ENCODE measurements at regions not wholly inside any gene's neighbourhood (a gene's known extent, or its start where the extent isn't known, plus 50 kb on each side); places are given as distances from the start of the nearest gene placed in this dataset.

- DNase-seq, result no peak
Observed at GRCh38 chr13:94968757-94969086, 256.4 kb upstream of the SOX21 start.

- peak; percentile 44 to 76 for DNase-seq
Observed at GRCh38 chr13:94968040-94968756, 255.9 kb upstream of the SOX21 start.

GRCh38 chr13:94967183-94968039, 255.1 kb upstream of the SOX21 start:
- peak in 1 of 2 donors; percentile 56 for DNase-seq

- no peak for DNase-seq
Observed at GRCh38 chr13:94966422-94966955, 254.1 kb upstream of the SOX21 start.

- peak in 1 of 2 donors; percentile 41 for DNase-seq
Observed at GRCh38 chr13:94959626-94960025, 247.3 kb upstream of the SOX21 start.

- peak; percentile 35 to 40 for DNase-seq
Observed at GRCh38 chr13:94956417-94957110, 244.2 kb upstream of the SOX21 start.

GRCh38 chr13:94952787-94953186, 240.4 kb upstream of the SOX21 start:
- no peak for DNase-seq

GRCh38 chr13:94950303-94950702, 238.0 kb upstream of the SOX21 start:
- peak; percentile 13 to 34 for DNase-seq

- peak in 1 of 2 donors; percentile 30 for DNase-seq
Observed at GRCh38 chr13:94947965-94948371, 235.6 kb upstream of the SOX21 start.

- no peak for DNase-seq
Observed at GRCh38 chr13:94947392-94947791, 235.0 kb upstream of the SOX21 start.

GRCh38 chr13:94946039-94946438, 233.7 kb upstream of the SOX21 start:
- no peak for DNase-seq

GRCh38 chr13:94938124-94938523, 225.8 kb upstream of the SOX21 start:
- no peak for DNase-seq

GRCh38 chr13:94936633-94937032, 224.3 kb upstream of the SOX21 start:
- DNase-seq, result no peak

- DNase-seq, result no peak
Observed at GRCh38 chr13:94933936-94934335, 221.6 kb upstream of the SOX21 start.

GRCh38 chr13:94933230-94933751, 220.9 kb upstream of the SOX21 start:
- DNase-seq, result no peak

GRCh38 chr13:94928127-94928775, 215.9 kb upstream of the SOX21 start:
- no peak for DNase-seq

- no peak for DNase-seq
Observed at GRCh38 chr13:94925263-94925662, 212.9 kb upstream of the SOX21 start.

GRCh38 chr13:94921181-94921580, 208.8 kb upstream of the SOX21 start:
- DNase-seq, result no peak

GRCh38 chr13:94920578-94920977, 208.2 kb upstream of the SOX21 start:
- DNase-seq, result no peak

GRCh38 chr13:94917824-94918223, 205.5 kb upstream of the SOX21 start:
- DNase-seq, result no peak

- no peak for DNase-seq
Observed at GRCh38 chr13:94914895-94915294, 202.6 kb upstream of the SOX21 start.

GRCh38 chr13:94906605-94907004, 194.3 kb upstream of the SOX21 start:
- DNase-seq, result no peak
